Endothelial cell of umbilical vein (primary cell): ENCODE measurements at regions not wholly inside any gene's neighbourhood (a gene's known extent, or its start where the extent isn't known, plus 50 kb on each side); places are given as distances from the start of the nearest gene placed in this dataset.

Experiments
- FOS ChIP-seq: IDR thresholded peaks from 2 replicates; pipeline ENCODE4 v1.6.1; 2011; ENCODE audit warnings: mild to moderate bottlenecking, low read length, moderate library complexity, borderline replicate concordance; ENCODE audit not compliant: insufficient read depth
- MYC ChIP-seq: IDR thresholded peaks from one replicate; pipeline ENCODE4 v1.6.1; 2011; ENCODE audit warnings: mild to moderate bottlenecking, low read depth, low read length
- POLR2A ChIP-seq: IDR thresholded peaks from 2 replicates; pipeline ENCODE4 v1.6.1; 2012; ENCODE audit warnings: low read depth, mild to moderate bottlenecking, control low read depth, low read length
- TF ChIP-seq, protein P1 (sequence below): IDR thresholded peaks from 2 replicates; pipeline ENCODE4 v1.6.1; 2011; ENCODE audit not compliant: insufficient read depth, insufficient read length
- TF ChIP-seq, protein P2 (sequence below), 2 donors: IDR thresholded peaks; 1 replicate in 1 of 2; 2 replicates in 1 of 2; pipeline ENCODE4 v1.5.1; 2011; ENCODE audit warnings: low read length in 2 of 2, mild to moderate bottlenecking in 2 of 2, moderate library complexity in 2 of 2, control low read depth in 1 of 2, inconsistent platforms in 1 of 2, low read depth in 1 of 2; ENCODE audit not compliant: insufficient read depth in 1 of 2; ENCODE audit errors: extremely low read depth in 1 of 2

DNA sequence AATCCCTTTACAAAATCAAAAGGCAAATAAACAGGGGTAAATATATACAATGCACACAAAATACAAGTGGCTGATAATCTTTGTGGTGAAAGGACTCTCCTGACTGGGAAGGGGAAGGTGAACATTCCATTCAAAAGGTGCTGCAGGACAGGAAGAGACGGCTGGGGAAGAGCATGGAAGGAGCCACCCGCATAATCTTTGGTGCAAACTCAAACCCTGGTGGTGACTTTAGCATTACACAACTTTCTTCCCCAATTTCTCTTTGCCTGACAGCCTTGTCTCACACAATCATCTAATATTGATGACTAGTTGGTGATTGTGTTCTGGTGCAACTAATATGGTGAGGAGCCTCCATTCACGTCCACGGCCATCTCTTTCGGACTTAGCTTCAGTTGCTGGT is 117.0 kb upstream of the EGFR start:
- TF ChIP-seq, protein P1, sequence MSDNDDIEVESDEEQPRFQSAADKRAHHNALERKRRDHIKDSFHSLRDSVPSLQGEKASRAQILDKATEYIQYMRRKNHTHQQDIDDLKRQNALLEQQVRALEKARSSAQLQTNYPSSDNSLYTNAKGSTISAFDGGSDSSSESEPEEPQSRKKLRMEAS: no peak
- TF ChIP-seq POLR2A (no peak), MYC (no peak), FOS (no peak)
- TF ChIP-seq, protein P2, sequence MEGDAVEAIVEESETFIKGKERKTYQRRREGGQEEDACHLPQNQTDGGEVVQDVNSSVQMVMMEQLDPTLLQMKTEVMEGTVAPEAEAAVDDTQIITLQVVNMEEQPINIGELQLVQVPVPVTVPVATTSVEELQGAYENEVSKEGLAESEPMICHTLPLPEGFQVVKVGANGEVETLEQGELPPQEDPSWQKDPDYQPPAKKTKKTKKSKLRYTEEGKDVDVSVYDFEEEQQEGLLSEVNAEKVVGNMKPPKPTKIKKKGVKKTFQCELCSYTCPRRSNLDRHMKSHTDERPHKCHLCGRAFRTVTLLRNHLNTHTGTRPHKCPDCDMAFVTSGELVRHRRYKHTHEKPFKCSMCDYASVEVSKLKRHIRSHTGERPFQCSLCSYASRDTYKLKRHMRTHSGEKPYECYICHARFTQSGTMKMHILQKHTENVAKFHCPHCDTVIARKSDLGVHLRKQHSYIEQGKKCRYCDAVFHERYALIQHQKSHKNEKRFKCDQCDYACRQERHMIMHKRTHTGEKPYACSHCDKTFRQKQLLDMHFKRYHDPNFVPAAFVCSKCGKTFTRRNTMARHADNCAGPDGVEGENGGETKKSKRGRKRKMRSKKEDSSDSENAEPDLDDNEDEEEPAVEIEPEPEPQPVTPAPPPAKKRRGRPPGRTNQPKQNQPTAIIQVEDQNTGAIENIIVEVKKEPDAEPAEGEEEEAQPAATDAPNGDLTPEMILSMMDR (IDR thresholded peaks at IDR 0.05; ENCODE audit: extremely low read depth in 1 of 2, insufficient read depth in 1 of 2, low read depth in 1 of 2, low read length in 2 of 2): no peak
